ENCODE measurements at regions not wholly inside any gene's neighbourhood (a gene's known extent, or its start where the extent isn't known, plus 50 kb on each side); places are given as distances from the start of the nearest gene placed in this dataset.

DNA sequence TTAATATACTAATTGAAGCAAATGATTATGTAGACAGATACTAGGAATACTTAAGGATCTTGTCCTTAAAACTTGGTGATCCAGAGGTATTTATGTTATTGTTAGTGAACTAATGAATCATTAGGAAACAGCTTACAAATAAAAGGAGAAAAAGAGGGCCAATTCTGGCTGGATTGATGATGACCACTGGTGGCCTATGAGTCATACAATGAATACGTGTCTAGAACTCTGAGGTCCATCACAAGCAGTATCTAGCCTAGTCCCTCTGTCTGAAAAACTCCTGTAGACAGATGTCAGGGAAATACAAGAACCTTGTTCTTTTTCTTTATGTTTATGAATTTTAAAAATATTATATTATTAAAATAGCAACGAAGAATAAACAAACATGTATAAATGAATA is 51.7 kb upstream of the RTL1 start:
- DNase-seq (ENCODE audit: low read depth in 1 of 2, low spot score in 1 of 2), result no peak

DNA sequence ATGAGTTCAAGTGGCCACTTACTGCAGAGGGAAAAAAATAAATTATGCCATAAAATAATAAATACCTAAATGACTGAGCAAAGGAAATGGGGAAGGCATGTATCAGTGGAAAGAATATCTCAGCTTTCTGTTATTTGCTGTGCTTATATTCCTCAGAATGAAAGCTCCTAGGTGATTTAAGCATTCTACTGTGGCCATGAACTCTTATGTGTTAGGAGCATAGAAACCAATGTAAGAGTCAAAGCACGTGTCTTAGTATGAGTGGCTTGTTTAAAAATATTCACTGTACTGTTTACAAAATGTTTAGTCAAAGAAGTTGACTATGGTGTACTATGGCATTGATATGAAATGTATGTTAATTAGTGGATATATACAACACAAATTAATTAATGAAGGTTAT is 59.0 kb upstream of the RTL1 start:
- no peak for DNase-seq (ENCODE audit: low read depth in 1 of 2, low spot score in 1 of 2)

DNA sequence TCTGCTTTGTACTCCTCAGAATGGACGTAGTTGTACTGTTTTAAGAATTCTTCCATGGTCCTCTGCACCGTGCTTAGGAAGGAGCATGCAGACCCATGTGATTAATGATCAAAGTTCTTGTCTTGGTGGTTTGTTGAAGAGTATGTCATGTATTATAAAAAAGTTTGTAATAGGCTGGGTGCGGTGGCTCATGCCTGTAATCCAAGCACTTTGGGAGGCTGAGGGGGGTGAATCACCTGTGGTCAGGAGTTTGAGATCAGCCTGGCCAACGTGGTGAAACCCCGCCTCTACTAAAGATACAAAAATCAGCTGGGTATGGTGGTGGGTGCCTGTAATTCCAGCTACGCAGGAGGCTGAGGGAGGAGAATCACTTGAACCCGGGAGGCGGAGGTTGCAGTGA is 61.8 kb upstream of the RTL1 start:
- no peak for DNase-seq (ENCODE audit: low read depth in 1 of 2, low spot score in 1 of 2)

DNA sequence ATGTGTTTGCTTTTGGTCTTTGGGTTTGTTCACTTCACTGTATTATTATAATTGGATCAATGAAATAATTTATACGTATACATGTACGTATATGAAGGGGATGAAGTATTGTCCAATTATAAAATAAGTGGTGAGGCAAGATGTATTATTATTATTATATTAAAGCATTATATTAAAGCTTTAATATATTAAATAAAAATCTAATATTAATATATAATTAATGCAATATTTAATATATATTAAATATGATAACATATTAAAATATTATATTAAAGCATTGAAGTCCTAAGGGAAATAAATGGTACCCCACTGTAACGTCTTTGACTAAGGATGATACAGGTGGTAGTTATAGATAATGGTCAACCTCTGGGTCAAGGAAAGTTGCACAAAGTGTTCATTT is 63.7 kb upstream of the RTL1 start:
- no peak for DNase-seq (ENCODE audit: low read depth in 1 of 2, low spot score in 1 of 2)

DNA sequence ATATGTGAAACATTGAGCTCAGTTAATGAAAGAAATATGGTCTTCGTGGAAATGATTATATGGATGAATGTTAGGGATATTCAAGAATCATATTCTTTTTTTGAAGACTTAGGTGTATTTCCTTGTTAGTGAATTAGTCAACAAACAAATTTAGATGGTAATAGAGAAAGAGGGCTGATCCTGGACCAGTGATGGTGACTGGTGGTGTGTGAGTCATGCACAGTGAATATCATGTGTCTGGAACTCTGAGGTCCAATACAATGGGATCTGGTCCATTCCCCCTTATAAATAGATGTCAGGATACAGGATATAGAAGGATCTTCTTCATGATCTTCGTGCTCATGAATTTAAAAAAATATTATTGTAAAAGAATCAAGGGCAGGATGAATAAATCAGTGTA is 64.4 kb upstream of the RTL1 start:
- DNase-seq (ENCODE audit: low read depth in 1 of 2, low spot score in 1 of 2), result no peak

DNA sequence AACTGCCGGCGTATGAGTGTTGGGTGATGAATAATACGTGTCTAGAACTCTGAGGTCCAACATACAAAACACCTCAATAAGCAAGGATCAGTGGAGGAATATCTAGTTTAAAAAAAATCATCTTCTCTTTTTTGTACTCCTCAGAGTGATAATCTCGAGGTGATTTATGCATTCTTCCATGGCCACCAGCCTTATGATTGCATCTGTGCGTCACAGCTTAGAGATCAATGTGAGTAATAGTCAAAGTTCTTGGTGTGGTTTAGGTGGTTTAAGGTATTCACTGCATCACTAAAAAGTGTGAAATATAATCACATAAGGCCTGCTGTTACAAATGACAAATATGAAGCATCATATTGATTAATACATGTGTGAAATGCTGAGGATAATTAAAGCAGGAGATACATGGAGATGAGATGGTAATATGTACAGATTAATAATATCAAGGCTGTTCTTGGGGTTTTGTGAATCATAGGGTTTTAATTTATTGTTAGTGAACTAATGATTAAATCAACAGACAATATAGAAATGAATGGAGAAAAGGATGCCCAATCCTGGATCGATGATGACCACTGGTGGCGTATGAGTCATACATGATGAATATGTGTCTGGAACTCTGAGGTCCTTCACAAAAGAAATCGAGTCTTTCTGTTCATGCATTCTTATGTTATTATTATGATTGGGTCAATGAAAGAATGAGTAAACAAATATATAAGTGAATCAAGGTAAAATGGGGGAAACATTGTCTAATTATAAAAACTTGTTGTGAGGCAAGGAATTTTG is 68.8 kb upstream of the RTL1 start:
- DNase-seq (ENCODE audit: low read depth in 1 of 2, low spot score in 1 of 2), result no peak

DNA sequence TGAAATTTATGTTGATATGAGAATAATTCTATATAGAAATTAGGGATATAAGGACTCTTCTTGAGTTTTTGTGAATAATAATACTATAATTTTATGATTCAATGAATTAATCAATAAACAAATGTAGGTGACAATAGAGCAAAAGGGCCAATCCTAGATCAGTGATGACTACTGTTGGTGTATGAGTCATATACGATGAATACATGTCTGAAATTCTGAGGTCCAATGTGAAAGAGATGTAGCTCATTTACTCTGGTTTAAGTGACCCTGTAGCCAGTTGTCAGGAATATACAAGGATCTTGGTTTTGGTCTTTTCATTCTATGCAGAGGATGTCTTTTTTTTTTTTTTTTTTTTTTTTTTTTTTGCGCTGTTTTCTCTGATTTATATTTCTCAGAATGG is 72.1 kb upstream of the RTL1 start:
- DNase-seq (ENCODE audit: low read depth in 1 of 2, low spot score in 1 of 2), result no peak

DNA sequence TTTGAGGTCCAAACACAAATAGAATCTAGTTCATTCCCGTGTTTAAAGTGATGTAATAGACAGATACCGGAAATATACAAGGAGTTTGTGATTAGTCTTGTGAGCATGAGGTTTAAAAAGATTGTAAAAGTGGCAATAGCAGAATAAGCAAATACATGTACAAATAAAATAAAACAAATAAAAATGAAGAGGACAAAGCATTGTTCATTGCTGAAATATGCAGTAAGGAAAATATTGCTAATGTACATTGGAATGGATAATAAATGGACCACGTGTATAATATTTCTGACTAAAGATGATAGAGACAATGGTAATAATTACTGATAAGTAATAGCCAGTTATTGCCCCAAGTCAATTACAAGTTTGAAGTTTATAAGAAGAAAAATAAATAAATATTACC is 75.6 kb upstream of the RTL1 start:
- DNase-seq (ENCODE audit: low read depth in 1 of 2, low spot score in 1 of 2), result no peak

DNA sequence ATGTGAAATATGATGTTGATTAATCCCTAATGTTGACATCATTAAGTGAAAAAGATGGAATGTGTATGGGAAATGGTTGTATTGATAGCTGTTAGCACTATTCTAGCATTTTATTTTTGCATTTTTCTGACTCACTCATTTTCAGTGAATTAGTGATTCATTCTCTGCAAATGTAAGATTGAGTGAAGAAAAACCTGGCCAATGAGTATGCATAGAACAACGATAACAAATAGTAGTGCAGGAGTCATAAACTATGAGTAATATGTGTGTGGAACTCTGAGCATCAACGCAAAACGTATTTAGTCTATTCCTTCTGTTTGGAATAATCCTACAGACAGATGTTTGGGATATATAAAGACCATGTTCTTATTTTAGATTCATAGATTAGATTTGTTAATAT is 76.3 kb upstream of the RTL1 start:
- no peak for DNase-seq (ENCODE audit: low read depth in 1 of 2, low spot score in 1 of 2)

DNA sequence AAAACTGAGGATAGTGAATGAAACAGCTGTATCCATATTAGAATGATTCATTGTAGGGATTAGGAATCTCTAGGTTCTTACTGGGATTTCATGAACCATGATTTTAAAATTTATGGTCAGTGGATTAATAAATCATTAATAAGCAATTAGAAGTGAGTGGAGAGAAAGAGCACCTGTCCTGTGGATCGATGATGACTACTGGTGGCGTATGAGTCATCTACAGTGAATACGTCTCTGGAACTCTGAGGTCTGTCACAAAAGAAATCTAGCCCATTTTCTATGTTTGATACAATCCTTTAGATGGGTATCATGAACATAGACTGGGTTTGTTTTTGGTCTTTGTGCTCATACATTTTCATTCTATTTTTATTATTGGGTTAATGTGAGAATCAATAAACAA is 77.3 kb upstream of the RTL1 start:
- no peak for DNase-seq (ENCODE audit: low read depth in 1 of 2, low spot score in 1 of 2)

DNA sequence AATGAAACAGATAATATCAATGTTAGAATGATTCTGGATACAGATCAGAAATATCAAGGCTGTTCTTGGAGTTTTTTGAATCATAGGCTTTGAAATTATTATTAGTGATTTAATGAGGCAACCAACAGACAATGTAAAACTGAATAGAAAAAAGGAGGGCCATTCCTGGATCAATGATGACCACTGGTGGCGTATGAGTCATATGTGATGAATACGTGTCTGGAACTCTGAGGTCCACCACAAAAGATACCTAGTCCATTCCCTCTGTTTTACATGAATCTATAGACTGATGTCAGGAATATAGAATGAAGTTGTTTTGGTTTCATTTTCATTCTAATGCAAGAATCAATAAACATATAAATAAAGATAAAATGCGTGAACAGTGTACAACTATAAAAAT is 78.3 kb upstream of the RTL1 start:
- no peak for DNase-seq (ENCODE audit: low read depth in 1 of 2, low spot score in 1 of 2)

DNA sequence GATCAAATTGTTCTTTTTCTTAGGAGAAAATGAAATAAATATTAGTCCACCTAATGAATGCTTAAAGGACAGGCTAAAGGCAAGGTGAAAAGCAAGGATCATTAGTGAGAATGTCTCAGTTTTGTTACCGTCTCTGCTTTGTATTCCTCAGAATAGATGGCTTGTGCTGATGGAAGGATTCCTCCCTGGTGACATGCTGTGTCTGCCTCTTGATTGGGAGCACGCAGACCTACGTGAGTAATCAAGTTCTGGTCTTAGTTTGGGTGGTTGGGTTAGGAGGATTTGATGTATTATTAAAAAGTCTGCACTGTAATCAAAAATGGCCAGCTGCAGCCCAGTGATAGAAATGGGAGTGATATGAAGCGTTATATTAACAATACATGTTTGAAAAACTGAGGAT is 78.8 kb upstream of the RTL1 start:
- DNase-seq (ENCODE audit: low read depth in 1 of 2, low spot score in 1 of 2), result no peak

DNA sequence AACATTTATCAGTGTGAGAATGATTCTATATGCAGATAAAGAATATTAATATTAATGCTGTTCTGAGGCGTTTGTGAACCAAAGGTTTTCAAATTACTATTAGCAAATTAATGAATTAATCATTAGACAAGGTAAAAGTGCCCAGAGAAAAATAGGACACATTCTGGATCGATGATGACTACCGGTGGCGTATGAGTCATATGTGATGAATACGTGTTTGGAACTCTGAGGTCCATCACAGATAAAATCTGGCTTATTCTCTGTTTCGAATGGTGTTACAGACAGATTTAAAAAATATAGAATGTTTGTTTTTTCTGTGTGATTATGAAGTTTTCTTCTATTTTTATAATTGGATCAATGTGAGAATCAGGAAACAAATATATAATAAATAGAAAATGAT is 79.2 kb upstream of the RTL1 start:
- DNase-seq (ENCODE audit: low read depth in 1 of 2, low spot score in 1 of 2), result no peak

DNA sequence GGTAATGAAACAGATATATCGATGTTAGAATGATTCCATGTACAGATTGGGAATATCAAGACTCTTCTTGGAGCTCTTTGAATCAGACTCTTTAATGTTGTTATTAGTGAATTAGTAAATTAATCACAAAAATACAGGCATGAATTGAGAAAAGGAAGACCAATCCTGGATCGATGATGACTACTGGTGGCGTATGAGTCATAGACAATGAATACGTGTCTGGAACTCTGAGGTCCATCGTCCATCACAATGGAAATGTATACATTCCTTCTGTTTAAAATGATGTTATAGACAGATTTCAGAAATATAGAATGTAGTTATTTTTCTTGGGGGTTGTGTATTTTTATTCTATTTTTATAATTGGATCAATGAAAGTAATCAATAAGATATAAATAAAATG is 80.2 kb upstream of the RTL1 start:
- DNase-seq (ENCODE audit: low read depth in 1 of 2, low spot score in 1 of 2), result no peak

DNA sequence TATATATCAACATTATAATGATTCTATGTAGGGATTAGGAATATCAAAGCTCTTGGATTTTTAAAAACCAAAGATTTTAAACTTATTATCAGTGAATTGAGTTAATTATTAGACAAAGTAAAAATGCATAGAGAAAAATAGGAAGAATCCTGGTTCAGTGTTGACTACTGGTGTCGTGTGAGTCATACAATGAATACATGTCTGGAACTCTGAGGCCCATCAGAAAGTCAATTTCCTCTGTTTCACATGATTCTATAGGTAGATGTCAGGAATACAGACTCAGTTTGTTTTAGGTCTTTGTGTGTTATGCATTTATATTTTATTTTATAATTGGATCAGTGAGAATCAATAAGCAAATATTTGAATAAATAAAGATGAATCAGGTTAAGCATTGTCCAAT is 84.5 kb upstream of the RTL1 start:
- no peak for DNase-seq (ENCODE audit: low read depth in 1 of 2, low spot score in 1 of 2)

DNA sequence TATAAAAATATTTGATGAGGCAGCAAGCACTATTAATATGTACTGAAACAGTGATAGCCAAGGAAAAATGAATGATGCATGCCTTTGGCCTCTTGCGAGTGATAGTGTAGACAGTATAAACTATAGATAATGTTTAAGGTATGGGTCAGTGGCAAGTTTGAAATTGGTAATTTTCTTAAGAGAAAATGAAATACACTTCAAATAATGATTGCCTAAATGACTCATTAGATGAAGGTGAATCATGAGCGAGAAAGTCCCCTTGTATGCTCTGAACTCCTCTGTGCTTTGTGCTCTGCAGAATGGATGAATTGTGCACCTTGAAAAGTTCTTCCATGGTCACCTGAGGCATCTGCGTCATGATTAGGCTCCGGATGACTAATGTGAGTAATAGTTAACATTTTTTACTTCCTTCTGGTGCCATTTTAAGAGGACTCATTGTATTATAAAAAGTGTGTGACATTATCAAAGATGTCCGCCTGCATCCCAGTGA is 84.9 kb upstream of the RTL1 start:
- DNase-seq (ENCODE audit: low read depth in 1 of 2, low spot score in 1 of 2), result no peak

DNA sequence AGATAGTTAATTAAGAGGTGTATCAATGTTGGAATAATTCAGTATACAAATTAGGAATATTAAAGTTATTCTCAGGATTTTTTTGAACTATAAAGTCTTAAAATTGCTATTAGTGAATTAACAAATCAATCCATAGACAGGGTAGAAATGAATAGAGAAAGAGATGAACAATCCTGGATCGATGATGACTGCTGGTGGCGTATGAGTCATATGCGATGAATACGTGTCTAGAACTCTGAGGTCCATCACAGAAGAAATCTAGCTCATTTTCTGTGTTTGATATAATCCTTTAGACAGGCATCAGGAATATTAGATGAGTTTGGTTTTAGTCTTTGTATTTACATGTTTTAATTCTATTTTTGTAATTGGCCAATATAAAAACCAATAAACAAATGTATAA is 85.4 kb upstream of the RTL1 start:
- no peak for DNase-seq (ENCODE audit: low read depth in 1 of 2, low spot score in 1 of 2)

DNA sequence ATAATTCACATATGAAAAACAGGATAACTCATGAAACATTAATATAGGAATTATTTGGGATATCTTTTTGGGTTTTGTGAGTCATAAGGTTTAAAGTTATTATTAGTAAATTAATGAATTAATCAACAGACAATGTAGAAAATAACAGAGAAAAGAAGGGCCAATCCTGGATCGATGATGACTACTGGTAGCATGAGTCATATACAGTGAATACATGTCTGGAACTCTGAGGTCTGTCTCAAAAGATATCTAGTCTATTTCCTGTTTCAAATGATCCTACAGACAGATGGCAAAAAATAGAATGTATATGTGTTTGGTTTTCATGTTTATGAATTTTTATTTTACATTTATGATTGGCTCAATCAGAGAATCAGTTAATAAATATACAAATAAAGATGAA is 86.4 kb upstream of the RTL1 start:
- no peak for DNase-seq (ENCODE audit: low read depth in 1 of 2, low spot score in 1 of 2)

DNA sequence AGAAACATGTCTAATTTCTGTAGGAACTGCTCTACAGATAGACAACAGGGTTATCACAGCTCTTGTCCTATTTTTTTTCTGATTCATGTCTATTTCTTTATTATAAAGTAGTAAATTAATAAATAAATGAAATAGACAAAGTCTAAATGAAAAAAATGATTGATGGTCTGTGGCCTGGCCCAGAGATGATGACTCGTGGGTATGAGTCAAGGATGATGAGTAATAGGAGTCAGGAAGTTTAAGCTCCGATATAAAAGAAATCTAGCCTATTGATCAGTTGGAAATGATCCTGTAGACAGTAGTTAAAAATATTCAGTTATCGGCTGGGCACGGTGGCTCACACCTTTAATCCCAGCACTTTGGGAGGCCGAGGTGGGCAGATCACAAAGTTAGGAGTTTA is 90.6 kb upstream of the RTL1 start:
- no peak for DNase-seq (ENCODE audit: low read depth in 1 of 2, low spot score in 1 of 2)

DNA sequence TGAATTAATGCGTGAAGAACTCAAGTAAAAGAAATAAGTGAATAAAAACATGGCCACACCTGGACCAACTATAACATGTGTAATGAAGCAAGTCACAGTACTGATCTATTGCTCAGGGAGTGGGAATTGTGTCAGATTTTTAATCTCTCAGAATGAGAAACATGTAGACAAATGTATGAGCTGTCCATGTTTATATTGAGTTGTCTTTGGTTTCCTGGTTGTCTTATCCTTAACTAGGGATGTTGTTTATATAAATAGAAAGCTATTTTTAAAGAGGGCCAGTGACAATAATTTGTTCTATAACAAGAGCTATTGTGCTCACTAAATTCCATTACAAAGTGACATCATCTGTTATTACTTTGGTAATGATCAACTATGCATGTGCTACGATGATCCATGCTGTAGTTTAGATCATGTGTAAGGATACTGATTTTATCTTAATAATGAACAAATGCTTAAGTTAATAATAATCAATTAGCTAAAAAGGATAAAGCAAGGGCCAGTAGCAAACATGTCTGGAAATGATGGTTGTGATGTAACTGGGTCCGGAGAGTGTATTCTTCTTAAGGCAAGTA is 91.3 kb upstream of the RTL1 start:
- no peak for DNase-seq (ENCODE audit: low read depth in 1 of 2, low spot score in 1 of 2)

DNA sequence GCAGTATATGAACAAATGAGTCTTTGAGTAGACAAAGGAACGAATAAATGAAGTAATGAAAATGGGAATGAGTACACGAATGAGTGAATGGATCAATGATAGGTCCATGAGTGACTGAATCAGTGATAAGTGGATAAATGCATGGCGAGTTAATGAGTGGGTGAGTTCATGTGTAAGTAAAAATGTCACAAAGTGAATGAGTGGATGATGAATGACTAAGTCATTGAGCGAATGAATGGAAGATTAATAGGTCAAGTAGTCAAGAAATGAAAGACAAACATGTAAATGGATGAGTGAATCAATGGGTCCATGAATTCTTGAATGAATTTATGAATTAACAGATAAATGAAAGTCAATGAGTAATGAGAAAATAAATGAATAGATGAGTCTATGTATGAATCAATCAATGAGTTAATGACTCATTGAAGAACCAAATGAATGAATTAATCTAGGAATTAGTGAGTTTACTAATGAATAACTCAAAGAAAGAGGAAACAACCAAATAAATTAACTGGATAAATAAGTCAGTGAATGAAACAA is 97.3 kb upstream of the RTL1 start:
- no peak for DNase-seq (ENCODE audit: low read depth in 1 of 2, low spot score in 1 of 2)

DNA sequence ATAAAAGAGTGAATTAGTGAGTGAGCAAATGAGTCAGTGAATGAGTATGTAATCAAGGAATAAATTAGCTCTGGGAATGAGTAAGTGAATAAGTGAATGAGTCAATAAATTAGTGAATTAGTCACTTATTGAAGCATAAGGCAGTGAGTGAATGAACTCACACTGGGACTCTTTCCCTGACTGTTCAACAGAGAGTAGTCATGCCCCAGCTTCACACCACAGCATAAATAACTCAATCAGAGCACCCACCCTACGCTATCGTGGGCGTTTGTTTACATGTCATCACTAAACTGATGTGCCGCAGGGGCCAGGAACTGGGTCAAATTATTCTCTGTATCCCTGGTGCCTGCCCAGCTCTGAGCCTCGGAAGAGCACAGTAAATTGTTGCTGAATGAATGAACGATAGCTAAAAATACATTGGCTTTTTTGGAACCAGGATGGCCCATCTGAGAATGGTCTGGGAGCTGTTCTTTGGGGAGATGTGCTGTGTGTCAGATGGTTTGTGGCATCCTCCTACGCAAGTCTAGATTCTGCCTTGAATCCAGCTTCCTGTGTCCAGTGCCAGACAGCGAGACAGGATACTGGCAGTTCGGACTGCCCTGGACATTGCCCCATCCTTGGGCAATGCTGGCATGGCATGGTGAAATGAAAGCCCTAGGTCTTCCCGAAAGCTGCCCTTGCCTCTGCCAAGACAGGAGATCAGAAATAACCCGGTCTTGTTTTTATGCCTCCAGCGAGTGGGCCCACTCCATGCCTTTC is 98.0 kb upstream of the RTL1 start:
- DNase-seq (ENCODE audit: low read depth in 1 of 2, low spot score in 1 of 2), result no peak

Measured in activated T-helper 1 cell treated with anti-CD3 and anti-CD28 coated beads, Interleukin-2, amount 50 U/mL, for 16 hours (primary cell).